GM21381 (cell line): ENCODE measurements at regions not wholly inside any gene's neighbourhood (a gene's known extent, or its start where the extent isn't known, plus 50 kb on each side); places are given as distances from the start of the nearest gene placed in this dataset.
"Not testable (repeated sequence)": the region's sequence is repeated elsewhere in the genome, so short reads cannot be mapped to it uniquely, and the experiment has no call there.

Experiments
- ATAC-seq: cut with Tn5 transposase; IDR thresholded peaks from one replicate; pipeline ENCODE4 v1.9.1; 2021; ENCODE audit warnings: mild to moderate bottlenecking, moderate library complexity; ENCODE audit not compliant: unreplicated experiment

DNA sequence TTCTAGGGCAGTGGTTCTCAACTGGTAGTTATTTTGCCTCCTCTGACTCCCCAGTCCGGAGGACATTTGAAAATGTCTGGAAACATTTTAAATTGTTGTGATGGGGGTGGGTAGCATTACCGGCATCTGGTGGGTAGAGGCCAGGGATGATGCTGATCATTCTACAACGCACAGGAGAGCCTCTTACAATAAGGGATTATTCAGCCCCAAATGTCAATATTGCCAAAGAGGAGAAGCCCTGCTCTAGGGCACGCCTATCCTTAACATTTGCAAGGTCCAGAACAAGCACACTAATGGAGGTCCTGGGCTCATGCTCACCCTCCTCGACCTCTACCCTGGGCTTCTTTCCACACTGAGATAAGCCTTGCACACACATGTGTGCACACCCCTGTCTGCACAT lies 106.4 kb downstream of the MINAR1 start:
- no peak for ATAC-seq

DNA sequence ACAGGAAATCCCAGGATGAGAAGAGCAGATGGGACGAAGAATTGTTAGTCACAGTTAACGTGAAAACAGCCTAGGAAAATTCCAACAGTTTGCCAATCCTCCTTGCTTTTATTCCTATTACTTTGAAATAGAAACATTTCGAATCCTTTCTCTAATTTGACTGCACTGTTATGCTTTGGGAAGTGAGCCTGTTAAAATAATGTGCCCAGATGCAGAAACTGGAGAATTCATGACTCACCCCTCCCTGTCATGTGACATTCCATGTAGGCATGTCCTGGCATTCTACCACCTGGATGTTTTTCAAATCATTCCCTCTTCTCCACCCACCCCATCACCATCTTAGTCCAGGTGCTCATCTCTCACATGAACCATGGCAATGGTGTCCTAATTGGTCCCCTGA lies 107.3 kb downstream of the MINAR1 start:
- ATAC-seq = no peak

- ATAC-seq = no peak
Measured at GRCh38 chr15:79540551-79540950, 108.4 kb downstream of the MINAR1 start.

DNA sequence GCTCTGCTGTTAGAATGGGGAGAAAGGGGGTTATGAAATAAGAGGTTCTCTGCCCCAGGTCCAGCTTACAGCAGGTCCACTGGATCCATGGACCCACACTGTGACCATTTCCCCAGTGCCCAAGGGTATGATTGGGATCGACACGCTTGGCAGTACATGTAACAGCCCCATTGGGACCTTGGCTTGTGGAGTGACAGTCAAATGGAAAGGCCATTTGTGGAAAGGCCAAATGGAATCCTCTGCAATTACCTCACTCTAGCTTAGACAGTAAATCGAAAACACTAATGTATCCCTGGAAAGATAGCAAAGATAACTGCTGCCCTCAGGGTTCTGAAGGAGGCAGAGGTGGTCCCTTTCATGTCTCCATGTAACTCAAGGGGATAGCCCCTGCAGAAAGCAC lies 109.1 kb downstream of the MINAR1 start:
- no peak for ATAC-seq

DNA sequence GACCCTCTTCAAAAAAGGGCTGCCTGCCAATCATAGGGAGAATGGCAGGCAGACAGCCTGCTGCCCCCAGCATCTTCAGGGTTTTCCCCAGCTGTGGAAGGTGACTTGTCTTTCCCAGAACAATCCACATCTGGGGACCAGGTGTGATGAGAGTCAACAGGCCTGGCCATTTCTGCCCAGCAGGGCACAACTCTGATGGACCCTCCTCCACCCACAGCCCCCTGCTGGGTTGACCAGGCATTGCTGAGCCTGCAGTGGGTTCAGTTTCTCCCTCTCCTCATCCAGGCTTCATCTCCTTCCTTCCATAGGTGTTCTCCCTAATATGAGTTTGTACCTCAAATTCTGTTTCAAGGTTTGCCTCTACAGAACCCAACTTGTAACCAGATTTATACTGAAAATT lies 111.0 kb downstream of the MINAR1 start:
- no peak for ATAC-seq

DNA sequence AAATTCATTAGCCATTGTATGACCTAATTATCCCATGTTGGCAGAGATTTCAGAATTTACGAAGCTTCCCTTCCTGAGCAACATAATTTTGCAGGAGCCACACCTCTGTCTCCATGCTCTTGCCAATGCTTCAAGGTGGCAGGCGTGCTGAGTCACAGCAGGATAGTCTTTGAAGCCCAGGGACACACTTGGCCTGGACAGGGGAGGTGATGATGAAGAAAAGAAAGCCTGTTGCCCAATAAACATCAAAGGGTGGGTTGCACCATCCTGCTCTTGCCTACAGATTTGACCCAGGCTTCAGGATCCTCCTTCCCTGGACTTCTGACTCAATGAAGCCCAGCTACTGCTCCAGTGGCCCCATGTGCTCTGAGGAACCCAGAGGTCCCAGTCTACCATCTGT lies 117.1 kb downstream of the MINAR1 start:
- ATAC-seq = no peak

DNA sequence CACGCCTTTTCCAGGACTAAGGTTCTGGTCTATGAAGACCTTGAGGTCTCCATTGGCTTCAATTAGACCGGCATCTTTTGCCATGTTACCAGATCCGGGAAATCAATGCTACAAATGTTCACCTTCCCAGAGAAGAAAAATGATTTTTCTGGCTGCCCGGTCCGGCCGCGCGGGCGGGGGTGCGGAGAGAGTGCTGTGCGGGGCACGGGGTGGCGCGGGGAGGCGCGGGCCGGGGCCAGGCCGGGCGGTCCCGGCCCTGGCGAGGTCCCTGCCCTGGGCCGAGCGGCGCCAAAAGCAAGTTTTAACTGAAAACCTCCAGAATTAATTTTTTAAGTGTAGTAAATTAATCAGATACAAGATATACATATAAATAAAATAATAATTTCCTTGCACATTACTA lies 128.2 kb downstream of the MINAR1 start:
- no peak for ATAC-seq

DNA sequence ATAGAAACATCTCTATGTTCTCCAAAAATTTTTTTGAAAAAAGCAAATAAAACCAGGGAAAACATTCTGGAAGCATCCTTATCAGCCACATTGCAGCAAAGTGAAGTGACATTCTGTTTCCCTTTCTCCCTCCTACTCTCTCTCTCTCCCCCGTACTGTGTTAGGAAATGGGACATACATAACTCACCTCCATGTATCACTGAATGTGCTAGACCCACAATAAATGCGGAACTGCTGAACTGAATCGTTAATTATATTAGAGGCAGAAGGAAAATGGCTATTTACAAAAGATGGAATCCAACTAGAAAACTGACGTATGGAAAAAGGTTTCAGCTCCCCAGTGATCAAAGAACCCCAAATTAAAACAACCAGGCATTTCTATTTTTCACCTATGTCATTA lies 129.8 kb downstream of the MINAR1 start:
- no peak for ATAC-seq

DNA sequence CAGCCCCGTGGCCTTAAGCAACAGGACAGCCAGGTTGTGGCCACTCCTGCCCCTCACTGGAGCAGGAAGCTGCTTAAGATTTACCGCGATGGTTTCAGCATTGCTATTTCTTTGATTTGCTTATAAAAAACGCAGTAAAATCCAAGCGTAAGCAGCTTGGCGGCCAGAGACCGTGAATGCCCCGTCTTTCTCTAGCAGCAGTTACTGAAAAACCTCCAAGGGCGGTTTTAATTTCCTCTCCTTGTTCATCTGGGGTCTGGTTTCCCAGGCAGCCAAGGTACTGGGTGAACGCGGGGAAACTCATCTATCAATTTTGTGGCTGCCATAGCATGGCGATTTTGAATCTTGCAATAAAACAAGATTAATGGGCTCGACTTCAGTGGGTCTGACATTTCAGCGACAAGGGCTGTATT lies 130.3 kb downstream of the MINAR1 start:
- ATAC-seq = no peak

DNA sequence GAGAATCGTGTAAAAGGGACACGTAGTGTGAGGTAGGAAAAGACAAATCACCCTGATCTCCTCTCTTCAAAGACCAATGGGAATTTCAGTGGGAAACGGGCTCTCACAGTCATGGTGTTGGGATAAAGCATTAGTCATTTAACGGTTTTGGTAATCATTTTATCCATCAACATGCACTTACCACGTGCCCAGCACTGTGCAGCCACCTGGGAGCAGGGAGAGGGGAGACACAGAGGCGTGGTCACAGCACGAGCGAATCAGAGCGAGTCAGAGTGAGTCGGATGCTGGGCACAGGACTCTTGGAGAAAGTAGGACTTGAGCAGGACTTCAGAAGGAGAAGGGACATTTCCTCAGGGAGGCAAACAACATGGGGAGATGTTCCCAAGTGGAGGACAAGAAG lies 130.8 kb downstream of the MINAR1 start:
- ATAC-seq = no peak

DNA sequence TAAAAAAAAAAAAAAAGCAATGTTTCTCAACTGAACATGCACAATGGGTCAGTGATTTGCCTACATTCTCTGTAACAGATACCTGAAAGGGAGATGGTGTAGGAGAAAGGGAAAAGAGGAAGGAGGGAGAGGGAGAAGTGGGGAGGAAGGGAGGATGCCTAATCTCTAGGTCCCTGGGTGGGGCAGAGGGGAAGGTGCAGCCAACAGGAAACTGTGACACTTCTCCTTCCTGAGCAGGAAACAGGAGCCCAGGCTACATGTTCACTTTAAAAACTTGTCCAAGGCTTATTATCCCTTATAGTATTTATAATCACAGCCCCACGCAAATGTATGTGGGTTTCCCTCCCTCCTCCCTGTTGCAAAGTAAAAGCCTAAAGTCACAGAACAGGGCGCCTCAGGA lies 137.9 kb downstream of the MINAR1 start:
- no peak for ATAC-seq

- no peak for ATAC-seq
Measured at GRCh38 chr15:79572691-79573404, 140.7 kb downstream of the MINAR1 start.

- ATAC-seq = not testable (repeated sequence)
Measured at GRCh38 chr15:79574431-79575273, 142.5 kb downstream of the MINAR1 start.

DNA sequence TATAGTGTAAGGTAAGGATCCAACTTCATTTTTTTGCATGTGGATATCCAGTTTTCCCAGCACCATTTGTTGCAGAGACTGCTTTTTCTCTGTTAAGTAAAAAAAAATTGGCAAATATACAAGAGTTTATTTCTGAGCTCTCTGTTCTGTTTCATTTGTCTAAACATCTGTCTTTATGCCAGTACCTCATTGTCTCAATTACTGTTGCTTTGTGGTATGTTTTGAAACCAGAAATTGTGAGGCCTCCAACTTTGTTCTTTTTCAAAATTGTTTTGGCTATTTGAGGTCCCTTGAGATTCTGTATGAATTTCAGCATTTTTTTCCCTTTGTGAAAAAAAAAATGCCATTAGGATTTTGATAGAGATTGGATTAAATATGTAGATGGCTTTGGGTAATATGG lies 150.5 kb downstream of the MINAR1 start:
- ATAC-seq = no peak

DNA sequence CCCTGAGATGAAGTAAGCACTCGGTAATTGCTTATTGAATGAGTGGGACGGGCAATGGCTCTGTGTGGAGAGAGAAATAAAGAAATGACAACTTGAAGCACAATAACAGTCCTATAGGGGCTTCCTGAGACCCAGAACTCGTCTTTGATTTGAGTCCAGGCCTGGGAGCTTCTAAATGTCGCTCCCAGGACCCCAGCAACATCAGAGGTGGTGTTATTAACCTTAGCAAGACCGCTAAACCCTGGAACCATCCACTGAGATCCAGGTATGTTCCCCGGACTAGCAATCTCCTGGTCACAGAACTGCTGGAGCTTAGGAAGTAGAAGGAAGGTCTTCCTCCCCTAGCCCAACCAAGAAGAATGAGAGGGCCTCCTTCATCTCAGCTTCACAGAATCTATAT lies 160.0 kb downstream of the MINAR1 start:
- no peak for ATAC-seq

DNA sequence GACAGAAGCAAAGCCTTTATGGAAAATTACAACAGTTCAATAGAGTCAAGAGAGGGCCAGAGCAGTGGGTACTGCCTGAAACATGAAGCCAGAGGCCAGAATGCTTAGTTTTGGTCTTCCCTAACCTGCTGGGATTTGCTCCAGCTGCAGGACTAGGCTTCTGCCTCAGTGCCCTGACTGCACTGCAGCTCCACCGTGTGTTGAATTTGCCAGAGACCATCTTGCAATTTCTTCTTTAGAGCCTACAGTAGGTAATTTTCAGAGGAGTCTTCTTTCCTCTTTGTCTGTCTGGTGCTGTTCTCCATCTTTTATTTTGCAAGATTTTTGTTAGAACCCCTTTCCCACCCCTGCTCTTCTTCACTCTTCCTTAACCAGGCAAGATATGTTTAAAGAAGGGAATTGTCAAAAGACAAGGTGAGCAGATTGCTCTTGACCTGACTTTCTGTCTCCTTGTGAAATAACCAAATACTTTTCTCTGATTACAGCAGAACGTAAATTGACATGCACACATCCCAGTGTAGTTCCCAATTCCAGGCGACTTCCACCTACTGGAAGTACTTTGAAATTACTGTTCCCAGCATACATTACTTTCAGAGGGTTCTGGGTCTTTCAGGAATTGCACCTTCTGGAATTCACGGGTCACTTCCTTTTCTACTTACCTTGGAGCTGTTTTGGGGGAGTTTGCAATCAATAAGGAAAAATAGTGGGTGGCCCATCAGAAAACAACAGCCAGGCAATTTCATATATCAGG lies 161.2 kb downstream of the MINAR1 start:
- ATAC-seq = no peak

- no peak for ATAC-seq
Measured at GRCh38 chr15:79595306-79595705, 163.2 kb downstream of the MINAR1 start.

GRCh38 chr15:79595995-79596622 lies 164.0 kb downstream of the MINAR1 start:
- ATAC-seq = peak; percentile 96

DNA sequence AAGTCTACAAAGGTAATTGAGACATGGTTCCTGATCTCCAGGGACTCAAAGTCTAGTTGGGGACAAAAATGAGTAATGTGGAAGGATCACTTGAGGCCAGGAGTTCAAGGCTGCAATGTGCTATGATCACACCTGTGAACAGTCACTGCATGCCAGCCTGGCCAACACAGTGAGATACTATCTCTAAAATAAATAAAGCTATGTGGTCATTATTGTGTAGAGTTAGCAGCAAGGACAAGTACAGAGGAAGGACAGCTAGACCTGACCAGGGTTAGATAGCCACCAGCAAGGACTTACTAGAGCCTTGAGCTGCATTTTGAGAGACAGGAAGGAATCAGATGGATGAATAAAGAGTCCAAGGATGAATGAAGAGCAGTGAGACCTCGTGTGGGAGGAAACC lies 166.5 kb downstream of the MINAR1 start:
- ATAC-seq = no peak

DNA sequence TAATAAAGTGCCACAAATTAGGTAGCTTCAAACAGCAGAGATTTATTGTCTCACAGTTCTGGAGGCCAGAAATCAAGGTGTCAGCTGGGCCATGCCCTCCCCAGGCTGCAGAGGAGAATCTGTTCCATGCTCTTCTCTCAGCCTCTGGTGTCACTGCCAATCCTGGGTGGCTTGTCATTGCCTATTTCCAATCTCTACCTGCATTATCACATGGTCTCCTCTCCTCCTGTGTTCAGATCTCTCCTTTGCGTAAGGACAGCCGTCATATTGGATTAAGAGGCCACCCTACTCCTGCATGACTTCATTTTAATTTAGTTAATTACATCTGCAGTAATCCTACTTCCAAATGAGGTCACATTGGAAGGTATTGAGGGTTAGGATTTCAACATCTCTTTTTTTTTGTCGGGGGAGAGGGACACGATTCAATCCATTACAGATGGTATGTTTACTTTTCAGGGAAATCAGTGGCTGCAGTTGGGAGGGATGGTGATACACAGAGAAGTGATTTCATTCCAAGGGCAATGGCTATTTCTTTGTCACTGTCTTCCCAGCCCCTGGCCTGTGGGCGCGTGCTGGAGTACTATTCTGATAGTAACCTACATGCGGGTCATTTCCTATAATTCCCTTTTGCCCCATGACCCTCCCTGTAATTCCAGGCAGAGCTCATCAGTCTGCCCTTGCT lies 169.4 kb downstream of the MINAR1 start:
- ATAC-seq = no peak

- ATAC-seq = no peak
Measured at GRCh38 chr15:79602180-79602579, 170.0 kb downstream of the MINAR1 start.
